Panc1 (cell line): ENCODE measurements at regions not wholly inside any gene's neighbourhood (a gene's known extent, or its start where the extent isn't known, plus 50 kb on each side); places are given as distances from the start of the nearest gene placed in this dataset.

Experiments
- ATAC-seq: fragments of 200-7000 bp; cut with Tn5 transposase; 2 replicates; pipeline ENCODE4 v1.9.1; 2020; ENCODE audit warnings: mild to moderate bottlenecking, moderate library complexity
- BruUV-seq: library from RNA; stranded (reverse); fragments of 400-500 nt; replicated peaks from 2 replicates; lab custom pipeline; 2021; lab: Mats Ljungman, UMichigan
- CTCF ChIA-PET: fragments of 300-600 bp; sonication (Branson Sonifier 250); formaldehyde crosslinking; loops from one replicate; lab custom pipeline; 2022; ENCODE audit warnings: antibody characterized with exemption; lab: Charles Lee
- POLR2A ChIA-PET: fragments of 300-600 bp; sonication (Branson Sonifier 250); formaldehyde crosslinking; loops from one replicate; lab custom pipeline; 2022; ENCODE audit warnings: antibody characterized with exemption; lab: Charles Lee
- DNase-seq: peaks from one replicate; pipeline ENCODE4 v3.0.0-alpha.2; 2010; ENCODE audit warnings: low read depth, low spot score
- H3K27ac ChIP-seq: 2 replicates; pipeline ENCODE4 v1.5.1; 2011; ENCODE audit warnings: mild to moderate bottlenecking, low read length, inconsistent platforms
- H3K27me3 ChIP-seq: fragments of 200-500 bp; sonication (Bioruptor generic); 2 replicates; pipeline ENCODE4 v1.6.0; 2014; ENCODE audit warnings: low read length, inconsistent platforms; ENCODE audit not compliant: control insufficient read depth, insufficient read depth
- H3K36me3 ChIP-seq: fragments of 200-500 bp; sonication (Bioruptor generic); 2 replicates; pipeline ENCODE4 v1.5.1; 2014; ENCODE audit warnings: inconsistent platforms, mild to moderate bottlenecking, low read length, moderate library complexity; ENCODE audit not compliant: control insufficient read depth, insufficient read depth
- H3K4me1 ChIP-seq: 2 replicates; pipeline ENCODE4 v1.5.1; 2011; ENCODE audit warnings: inconsistent platforms, mild to moderate bottlenecking, low read length, moderate library complexity; ENCODE audit not compliant: control insufficient read depth, insufficient read depth
- H3K4me3 ChIP-seq, 2 experiments: 2 replicates each; pipeline ENCODE4 v1.5.1; 2011 to 2012; ENCODE audit warnings: low read depth in 2 of 2, low read length in 2 of 2, mild to moderate bottlenecking in 2 of 2, inconsistent platforms in 1 of 2, moderate library complexity in 1 of 2
- H3K9me3 ChIP-seq: fragments of 200-500 bp; sonication (Bioruptor generic); 2 replicates; pipeline ENCODE4 v1.5.1; 2014; ENCODE audit warnings: low read depth, mild to moderate bottlenecking, inconsistent platforms, low read length, moderate library complexity; ENCODE audit not compliant: control insufficient read depth, insufficient read depth
- POLR2AphosphoS5 ChIP-seq: IDR thresholded peaks from 2 replicates; pipeline ENCODE4 v1.6.1; 2012; ENCODE audit warnings: mild to moderate bottlenecking, low read depth, low read length, moderate library complexity
- REST ChIP-seq, 2 experiments: IDR thresholded peaks; 2 replicates each; pipeline ENCODE4 v1.6.1; 2011 to 2012; ENCODE audit warnings: low read depth in 2 of 2, control low read depth in 1 of 2, low read length in 1 of 2, mild to moderate bottlenecking in 1 of 2, moderate library complexity in 1 of 2; ENCODE audit not compliant: insufficient read depth in 1 of 2
- SIN3A ChIP-seq: IDR thresholded peaks from 2 replicates; pipeline ENCODE4 v1.6.1; 2012; ENCODE audit warnings: low read depth, mild to moderate bottlenecking, low read length, moderate library complexity, borderline replicate concordance; ENCODE audit not compliant: insufficient read depth
- TCF7L2 ChIP-seq: IDR thresholded peaks from 2 replicates; pipeline ENCODE4 v1.6.1; 2011; ENCODE audit warnings: mild to moderate bottlenecking, low read depth, low read length, inconsistent platforms
- in situ Hi-C: cut with HindIII; loops from 2 replicates; pipeline ENCODE4 v1.10.0; 2016; ENCODE audit warnings: low sequenced_read_pairs, low pct_unique_long_range_greater_than_20kb
- intact Hi-C: fragments of 100-400 bp; cut with micrococcal nuclease; formaldehyde crosslinking; loops from one replicate; pipeline ENCODE4 v1.10.0; 2022; ENCODE audit not compliant: unreplicated experiment
- TF ChIP-seq, protein P1 (sequence below): fragments of 450-650 bp; IDR thresholded peaks from 2 replicates; pipeline ENCODE4 v1.5.1; 2017; ENCODE audit warnings: mild to moderate bottlenecking

DNA sequence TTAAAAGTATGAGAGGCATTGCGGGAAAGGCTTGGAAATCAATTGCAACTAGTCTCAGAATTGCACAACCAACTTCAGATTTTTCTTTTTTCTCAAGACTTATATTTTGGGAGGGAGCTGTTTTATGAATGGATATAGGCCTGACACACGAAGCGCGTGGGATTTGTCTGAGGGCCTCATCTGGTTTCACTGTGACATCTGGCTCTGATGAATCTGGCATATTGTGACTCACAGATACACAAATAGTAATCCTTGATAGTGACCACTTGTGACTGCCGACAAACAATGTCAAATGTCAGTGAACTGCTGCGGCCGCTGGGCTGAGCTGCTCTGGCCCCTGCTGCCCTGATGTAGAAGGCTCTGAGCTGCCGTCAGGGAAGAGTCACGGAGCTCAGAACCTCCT lies 655.1 kb downstream of the INHBA start:
- POLR2A ChIA-PET: interaction anchor here (0.5 kb wide), 1 partner anchor 139 kb away, joined by 3 read pairs; no protein-coding TSS in a partner anchor
- TF ChIP-seq POLR2AphosphoS5: no peak
- DNase-seq: no peak
- no peaks in the 10 kb centered on the region for H3K27me3 ChIP-seq
- CTCF ChIA-PET: no interaction called here
- no peaks in the 10 kb centered on the region for H3K4me1 ChIP-seq
- in situ Hi-C loops (no loop called here), intact Hi-C loops (no loop called here)
- no peak overlapping the region for H3K27ac ChIP-seq
- H3K36me3 ChIP-seq: no peaks in the 10 kb centered on the region
- BruUV-seq: no TSS peak
- no peaks in the 10 kb centered on the region for H3K9me3 ChIP-seq
- H3K4me3 ChIP-seq: no peak overlapping the region
- no peak for ATAC-seq

DNA sequence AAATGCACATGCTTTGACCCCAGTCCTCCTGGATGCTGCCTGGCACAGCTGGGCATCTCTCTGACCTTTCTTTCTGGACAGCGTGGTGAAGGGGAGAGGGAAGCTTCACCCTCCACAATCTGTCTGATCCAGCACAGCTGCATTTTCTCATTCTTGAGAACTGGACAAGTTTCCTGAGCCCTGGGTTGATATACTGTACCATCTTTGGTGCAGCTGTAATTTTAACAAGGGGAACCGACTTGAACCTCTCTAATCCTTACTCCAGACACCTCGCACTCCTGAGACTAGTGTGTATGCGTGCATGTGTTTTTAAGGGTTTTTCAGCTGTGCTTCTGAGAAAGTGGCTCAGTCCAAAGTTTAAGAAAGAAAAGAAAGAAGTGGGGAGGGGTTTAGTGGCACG lies 655.7 kb downstream of the INHBA start:
- ChIA-PET CTCF (no interaction called here), POLR2A (no interaction called here)
- H3K4me3 ChIP-seq: no peak overlapping the region
- in situ Hi-C loops (no loop called here), intact Hi-C loops (no loop called here)
- H3K4me1 ChIP-seq: no peaks in the 10 kb centered on the region
- TF ChIP-seq SIN3A (no peak), POLR2AphosphoS5 (no peak), REST (IDR thresholded peaks at IDR 0.05; ENCODE audit: insufficient read depth in 1 of 2, low read depth in 2 of 2, low read length in 1 of 2) (no peak), TCF7L2 (no peak)
- TF ChIP-seq, protein P1, sequence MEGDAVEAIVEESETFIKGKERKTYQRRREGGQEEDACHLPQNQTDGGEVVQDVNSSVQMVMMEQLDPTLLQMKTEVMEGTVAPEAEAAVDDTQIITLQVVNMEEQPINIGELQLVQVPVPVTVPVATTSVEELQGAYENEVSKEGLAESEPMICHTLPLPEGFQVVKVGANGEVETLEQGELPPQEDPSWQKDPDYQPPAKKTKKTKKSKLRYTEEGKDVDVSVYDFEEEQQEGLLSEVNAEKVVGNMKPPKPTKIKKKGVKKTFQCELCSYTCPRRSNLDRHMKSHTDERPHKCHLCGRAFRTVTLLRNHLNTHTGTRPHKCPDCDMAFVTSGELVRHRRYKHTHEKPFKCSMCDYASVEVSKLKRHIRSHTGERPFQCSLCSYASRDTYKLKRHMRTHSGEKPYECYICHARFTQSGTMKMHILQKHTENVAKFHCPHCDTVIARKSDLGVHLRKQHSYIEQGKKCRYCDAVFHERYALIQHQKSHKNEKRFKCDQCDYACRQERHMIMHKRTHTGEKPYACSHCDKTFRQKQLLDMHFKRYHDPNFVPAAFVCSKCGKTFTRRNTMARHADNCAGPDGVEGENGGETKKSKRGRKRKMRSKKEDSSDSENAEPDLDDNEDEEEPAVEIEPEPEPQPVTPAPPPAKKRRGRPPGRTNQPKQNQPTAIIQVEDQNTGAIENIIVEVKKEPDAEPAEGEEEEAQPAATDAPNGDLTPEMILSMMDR: no peak
- ATAC-seq (no peak), DNase-seq (no peak)
- no peaks in the 10 kb centered on the region for H3K27me3 ChIP-seq
- H3K27ac ChIP-seq: no peak overlapping the region
- H3K9me3 ChIP-seq: no peaks in the 10 kb centered on the region
- no TSS peak for BruUV-seq
- H3K36me3 ChIP-seq: no peaks in the 10 kb centered on the region

- Histone ChIP-seq H3K9me3 (no peaks in the 10 kb centered on the region), H3K4me1 (no peaks in the 10 kb centered on the region), H3K36me3 (no peaks in the 10 kb centered on the region), H3K4me3 (no peak overlapping the region), H3K27me3 (no peaks in the 10 kb centered on the region), H3K27ac (no peak overlapping the region)
- DNase-seq (no peak), ATAC-seq (no peak)
- CTCF ChIA-PET: no interaction called here
- TF ChIP-seq, protein P1: no peak
- no peak for TF ChIP-seq POLR2AphosphoS5
- TF ChIP-seq REST (IDR thresholded peaks at IDR 0.05; ENCODE audit: insufficient read depth in 1 of 2, low read depth in 2 of 2, low read length in 1 of 2): no peak
- no peak for TF ChIP-seq SIN3A
- TF ChIP-seq TCF7L2: no peak
- in situ Hi-C loops: no loop called here
- intact Hi-C loops: no loop called here
- POLR2A ChIA-PET: no interaction called here
- no TSS peak for BruUV-seq
Observed at GRCh38 chr7:41046776-41047175, 656.1 kb downstream of the INHBA start.
